ENCODE measurements at regions not wholly inside any gene's neighbourhood (a gene's known extent, or its start where the extent isn't known, plus 50 kb on each side); places are given as distances from the start of the nearest gene placed in this dataset.

GRCh38 chr5:179413086-179413690 lies 67.9 kb upstream of the ADAMTS2 start:
- DNase-seq (ENCODE audit: low read depth) (no peak), FAIRE-seq (no peak)

DNA sequence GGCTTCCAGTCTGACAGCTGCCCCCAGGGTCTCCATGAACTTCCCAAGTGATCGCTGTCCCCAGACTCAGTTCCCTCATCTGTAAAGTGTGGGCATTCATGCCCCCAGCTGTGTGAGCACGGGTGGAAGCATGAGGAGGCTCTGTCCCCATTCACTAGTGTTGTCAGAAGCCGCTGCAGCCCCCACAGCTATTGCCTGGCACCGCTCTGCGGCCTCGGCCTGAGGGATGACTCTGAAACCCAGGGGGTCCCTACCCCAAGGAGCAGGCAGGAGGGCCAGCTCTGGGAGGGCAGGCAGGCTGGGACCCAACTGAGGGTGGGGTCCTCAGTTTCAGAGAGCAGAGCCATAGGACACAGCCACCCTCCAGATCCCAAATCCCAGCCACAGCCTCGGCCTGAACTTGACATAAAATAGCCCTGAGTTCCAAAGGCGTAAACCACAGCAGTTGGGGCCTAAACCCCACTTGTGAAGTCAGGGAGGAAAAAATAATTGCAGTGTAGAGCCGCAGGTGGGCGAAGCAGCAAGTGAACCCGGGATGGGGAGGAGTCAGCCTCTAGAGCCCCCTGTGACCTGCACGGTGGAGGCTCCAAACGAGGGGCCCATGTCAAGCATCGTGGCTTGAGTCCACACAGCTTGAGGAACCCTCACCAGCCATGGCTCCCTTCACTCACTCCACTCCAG lies 66.0 kb upstream of the ADAMTS2 start:
- H3K36me3 ChIP-seq (ENCODE audit: control insufficient read depth, insufficient read depth, low read length) = no peaks in the 10 kb centered on the region
- TF ChIP-seq, protein P1, sequence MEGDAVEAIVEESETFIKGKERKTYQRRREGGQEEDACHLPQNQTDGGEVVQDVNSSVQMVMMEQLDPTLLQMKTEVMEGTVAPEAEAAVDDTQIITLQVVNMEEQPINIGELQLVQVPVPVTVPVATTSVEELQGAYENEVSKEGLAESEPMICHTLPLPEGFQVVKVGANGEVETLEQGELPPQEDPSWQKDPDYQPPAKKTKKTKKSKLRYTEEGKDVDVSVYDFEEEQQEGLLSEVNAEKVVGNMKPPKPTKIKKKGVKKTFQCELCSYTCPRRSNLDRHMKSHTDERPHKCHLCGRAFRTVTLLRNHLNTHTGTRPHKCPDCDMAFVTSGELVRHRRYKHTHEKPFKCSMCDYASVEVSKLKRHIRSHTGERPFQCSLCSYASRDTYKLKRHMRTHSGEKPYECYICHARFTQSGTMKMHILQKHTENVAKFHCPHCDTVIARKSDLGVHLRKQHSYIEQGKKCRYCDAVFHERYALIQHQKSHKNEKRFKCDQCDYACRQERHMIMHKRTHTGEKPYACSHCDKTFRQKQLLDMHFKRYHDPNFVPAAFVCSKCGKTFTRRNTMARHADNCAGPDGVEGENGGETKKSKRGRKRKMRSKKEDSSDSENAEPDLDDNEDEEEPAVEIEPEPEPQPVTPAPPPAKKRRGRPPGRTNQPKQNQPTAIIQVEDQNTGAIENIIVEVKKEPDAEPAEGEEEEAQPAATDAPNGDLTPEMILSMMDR (IDR thresholded peaks at IDR 0.05; ENCODE audit: insufficient read depth, low read length, severe bottlenecking) = no peak
- no peak for DNase-seq (ENCODE audit: low read depth)
- H3K27me3 ChIP-seq (ENCODE audit: control insufficient read depth, insufficient read depth, low read length) = no peaks in the 10 kb centered on the region
- FAIRE-seq = no peak
- no peak overlapping the region for H3K4me3 ChIP-seq (ENCODE audit: low read depth, low read length)

More at GRCh38 chr5:179413086-179413690, 67.9 kb upstream of the ADAMTS2 start:
- Histone ChIP-seq H3K4me3 (ENCODE audit: low read depth, low read length) (no peak overlapping the region), H3K36me3 (ENCODE audit: control insufficient read depth, insufficient read depth, low read length) (no peaks in the 10 kb centered on the region), H3K27me3 (ENCODE audit: control insufficient read depth, insufficient read depth, low read length) (no peaks in the 10 kb centered on the region)
- TF ChIP-seq, protein P1 (IDR thresholded peaks at IDR 0.05; ENCODE audit: insufficient read depth, low read length, severe bottlenecking) = no peak

GRCh38 chr5:179410291-179411160 lies 65.3 kb upstream of the ADAMTS2 start:
- Histone ChIP-seq H3K4me3 (ENCODE audit: low read depth, low read length) (no peak overlapping the region), H3K27me3 (ENCODE audit: control insufficient read depth, insufficient read depth, low read length) (no peaks in the 10 kb centered on the region), H3K36me3 (ENCODE audit: control insufficient read depth, insufficient read depth, low read length) (no peaks in the 10 kb centered on the region)
- TF ChIP-seq, protein P1 (IDR thresholded peaks at IDR 0.05; ENCODE audit: insufficient read depth, low read length, severe bottlenecking) = no peak
- FAIRE-seq (no peak), DNase-seq (ENCODE audit: low read depth) (no peak)

- TF ChIP-seq, protein P1 (IDR thresholded peaks at IDR 0.05; ENCODE audit: insufficient read depth, low read length, severe bottlenecking) = no peak
- no peaks in the 10 kb centered on the region for H3K36me3 ChIP-seq (ENCODE audit: control insufficient read depth, insufficient read depth, low read length)
- DNase-seq (ENCODE audit: low read depth) (no peak), FAIRE-seq (no peak)
- H3K4me3 ChIP-seq (ENCODE audit: low read depth, low read length) = no peak overlapping the region
- H3K27me3 ChIP-seq (ENCODE audit: control insufficient read depth, insufficient read depth, low read length) = no peaks in the 10 kb centered on the region
Observed at GRCh38 chr5:179409806-179410205, 64.5 kb upstream of the ADAMTS2 start.

- FAIRE-seq (no peak), DNase-seq (ENCODE audit: low read depth) (no peak)
- TF ChIP-seq, protein P1 (IDR thresholded peaks at IDR 0.05; ENCODE audit: insufficient read depth, low read length, severe bottlenecking) = no peak
- H3K4me3 ChIP-seq (ENCODE audit: low read depth, low read length) = no peak overlapping the region
- H3K27me3 ChIP-seq (ENCODE audit: control insufficient read depth, insufficient read depth, low read length) = no peaks in the 10 kb centered on the region
- no peaks in the 10 kb centered on the region for H3K36me3 ChIP-seq (ENCODE audit: control insufficient read depth, insufficient read depth, low read length)
Observed at GRCh38 chr5:179408611-179409010, 63.4 kb upstream of the ADAMTS2 start.
